A673 (cell line): ENCODE measurements at regions not wholly inside any gene's neighbourhood (a gene's known extent, or its start where the extent isn't known, plus 50 kb on each side); places are given as distances from the start of the nearest gene placed in this dataset.

ENCODE experiments used
- CTCF ChIP-seq: fragments of 300-800, 200-600 bp; sonication (generic); conservative IDR thresholded peaks from 2 replicates; pipeline ENCODE4 v1.5.1; 2017; ENCODE audit warnings: low read depth, mild to moderate bottlenecking, antibody characterized with exemption, low read length, moderate library complexity, mixed read lengths
- EZH2 ChIP-seq: fragments of 200-600 bp; sonication (generic); IDR thresholded peaks from 2 replicates; pipeline ENCODE4 v1.6.1; 2017; ENCODE audit warnings: borderline replicate concordance, low read depth, mild to moderate bottlenecking, mixed read lengths, antibody characterized with exemption, low read length; ENCODE audit not compliant: poor library complexity, severe bottlenecking

DNA sequence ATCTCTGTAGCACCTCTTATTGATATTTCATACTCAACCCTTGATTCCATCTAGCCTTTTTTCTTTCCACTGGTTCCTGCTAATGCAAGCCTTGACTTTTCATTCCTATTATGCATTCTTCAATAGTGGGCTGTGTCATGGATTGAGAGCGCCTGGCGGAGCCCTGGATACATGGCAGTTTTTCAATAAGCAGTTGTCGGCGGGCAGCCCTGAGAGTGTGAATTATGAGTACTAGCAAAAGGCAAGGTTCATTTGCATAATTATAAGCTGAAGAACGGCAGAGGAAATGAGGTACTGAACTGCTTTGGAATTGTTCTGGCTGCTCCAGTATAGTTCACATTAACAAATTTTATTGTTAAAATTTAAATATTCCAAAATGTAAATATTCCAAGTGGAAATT is 339.7 kb upstream of the VCX start:
- TF ChIP-seq CTCF (no peak), EZH2 (no peak)
